Fibroblast of the aortic adventitia (primary cell): ENCODE measurements at regions not wholly inside any gene's neighbourhood (a gene's known extent, or its start where the extent isn't known, plus 50 kb on each side); places are given as distances from the start of the nearest gene placed in this dataset.

Source experiments
- DNase-seq: peaks from one replicate; pipeline ENCODE4 v3.0.0-alpha.2; 2010; ENCODE audit warnings: low read depth
- H3K4me3 ChIP-seq: 2 replicates; pipeline ENCODE4 v1.5.1; 2011; ENCODE audit warnings: low read depth, mild to moderate bottlenecking, control low read depth, low read length, moderate library complexity
- CTCF ChIP-seq: IDR thresholded peaks from 2 replicates; pipeline ENCODE4 v1.5.1; 2011; ENCODE audit warnings: mild to moderate bottlenecking, low read length, control low read depth, inconsistent platforms; ENCODE audit not compliant: insufficient read depth

DNA sequence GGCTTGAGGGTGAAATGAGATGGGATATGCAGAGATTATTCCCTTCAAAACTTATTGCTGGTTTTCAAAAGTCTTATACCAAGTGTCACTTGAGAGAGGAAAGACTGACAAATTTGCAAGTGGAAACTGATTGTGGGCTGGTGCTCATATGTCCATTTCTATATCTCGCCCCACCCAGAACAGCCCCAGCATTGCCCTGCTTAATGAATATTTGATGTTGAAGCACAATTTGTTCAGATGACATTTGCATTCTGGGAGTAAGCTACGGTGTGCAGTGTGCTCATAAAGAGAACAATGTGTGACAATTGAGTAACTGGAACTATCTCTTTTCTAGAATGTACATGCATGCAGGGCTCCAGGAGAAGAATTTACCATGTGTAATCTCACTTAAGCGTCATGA, 223.5 kb upstream of the TRPC5 start:
- no peak for TF ChIP-seq CTCF
- H3K4me3 ChIP-seq = no peak overlapping the region
- DNase-seq = no peak

GRCh38 chrX:112279940-112280339, 197.4 kb upstream of the TRPC5 start:
- TF ChIP-seq CTCF = no peak
- DNase-seq = no peak

GRCh38 chrX:112270991-112271390, 188.4 kb upstream of the TRPC5 start:
- no peak for TF ChIP-seq CTCF
- no peak overlapping the region for H3K4me3 ChIP-seq
- no peak for DNase-seq

More at GRCh38 chrX:112279940-112280339, 197.4 kb upstream of the TRPC5 start:
- H3K4me3 ChIP-seq = no peak overlapping the region

DNA sequence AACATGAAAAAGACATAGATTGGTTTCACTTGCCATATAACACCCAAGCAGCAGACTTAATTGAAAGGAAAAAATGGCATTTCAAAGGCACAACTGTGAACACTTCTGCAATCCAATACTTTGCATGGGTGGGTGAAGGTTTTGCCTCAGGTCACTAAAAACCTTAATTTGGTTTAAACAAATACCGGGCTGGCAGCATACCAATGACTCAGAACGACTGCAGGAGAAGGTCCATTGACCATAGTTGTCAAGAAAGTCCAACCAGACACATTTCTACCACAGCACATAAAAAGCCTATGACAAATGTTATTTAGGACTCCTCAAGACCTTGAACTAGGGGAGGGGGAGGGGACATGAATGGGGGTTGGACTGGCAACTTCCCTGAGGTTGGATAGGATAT, 183.6 kb upstream of the TRPC5 start:
- no peak for DNase-seq
- no peak for TF ChIP-seq CTCF
- no peak overlapping the region for H3K4me3 ChIP-seq

GRCh38 chrX:112259375-112259774, 176.8 kb upstream of the TRPC5 start:
- no peak for DNase-seq
- H3K4me3 ChIP-seq = no peak overlapping the region
- no peak for TF ChIP-seq CTCF

DNA sequence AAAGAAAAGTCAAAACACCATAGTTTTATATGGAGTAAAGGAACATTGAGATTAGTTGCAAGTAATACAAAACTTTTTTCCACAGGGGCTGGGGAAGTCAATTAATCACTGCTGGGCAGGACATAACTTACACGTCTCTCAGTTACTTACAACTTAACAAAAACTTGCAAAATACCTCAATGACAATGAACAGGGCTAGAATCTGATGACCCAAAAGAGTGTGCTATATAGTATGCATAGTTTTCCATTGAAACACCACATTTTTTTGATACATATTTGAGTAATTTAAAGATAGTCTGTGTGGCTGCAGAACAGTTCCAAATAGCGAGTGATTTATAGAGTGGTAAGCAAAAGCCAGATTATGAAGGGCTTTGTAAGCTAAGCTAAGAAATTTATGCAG, 172.3 kb upstream of the TRPC5 start:
- DNase-seq = no peak
- no peak for TF ChIP-seq CTCF
- no peak overlapping the region for H3K4me3 ChIP-seq

DNA sequence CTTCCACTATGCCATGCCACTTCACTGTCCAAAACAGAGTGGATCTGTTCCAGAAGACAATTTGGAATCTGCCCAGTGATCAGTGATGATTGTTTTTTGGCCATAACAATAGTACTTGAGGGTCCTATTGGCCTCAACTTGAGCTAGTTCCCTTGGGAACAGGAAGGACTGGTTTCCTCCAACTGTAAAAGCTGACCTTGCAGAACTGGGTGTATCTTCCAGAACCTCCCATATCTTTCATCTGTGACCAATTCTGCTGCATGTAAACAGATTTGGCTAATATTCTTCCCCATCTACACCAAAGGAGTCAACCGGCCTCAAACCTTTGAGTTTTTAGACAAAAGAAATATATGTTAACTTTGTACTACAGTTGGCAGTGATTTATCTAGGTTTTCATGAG, 165.1 kb upstream of the TRPC5 start:
- TF ChIP-seq CTCF = no peak
- no peak overlapping the region for H3K4me3 ChIP-seq
- no peak for DNase-seq
